Fibroblast of lung (primary cell): ENCODE measurements at regions not wholly inside any gene's neighbourhood (a gene's known extent, or its start where the extent isn't known, plus 50 kb on each side); places are given as distances from the start of the nearest gene placed in this dataset.
"Not testable (repeated sequence)": the region's sequence is repeated elsewhere in the genome, so short reads cannot be mapped to it uniquely, and the experiment has no call there.

Experiments
- DNase-seq, 2 donors: peaks; one replicate each; pipeline versions ENCODE4 v3.0.0 to v3.0.0-alpha.2; 2010; ENCODE audit warnings: low read depth in 2 of 2
- H2AFZ ChIP-seq: 2 replicates; pipeline ENCODE4 v1.5.1; 2012; ENCODE audit warnings: low read length, control low read depth, inconsistent platforms
- H3K27ac ChIP-seq: 2 replicates; pipeline ENCODE4 v1.5.1; 2011; ENCODE audit warnings: low read length, control low read depth; ENCODE audit not compliant: insufficient read depth
- H3K27me3 ChIP-seq: 2 replicates; pipeline ENCODE4 v1.5.1; 2011; ENCODE audit warnings: mild to moderate bottlenecking, low read length; ENCODE audit not compliant: control insufficient read depth, insufficient read depth
- H3K36me3 ChIP-seq: 2 replicates; pipeline ENCODE4 v1.5.1; 2011; ENCODE audit warnings: low read length; ENCODE audit not compliant: control insufficient read depth, insufficient read depth
- H3K4me1 ChIP-seq: 2 replicates; pipeline ENCODE4 v1.5.1; 2011; ENCODE audit warnings: low read length; ENCODE audit not compliant: control insufficient read depth, insufficient read depth; ENCODE audit errors: extremely low read depth
- H3K4me2 ChIP-seq: 2 replicates; pipeline ENCODE4 v1.5.1; 2011; ENCODE audit warnings: low read length, control low read depth; ENCODE audit not compliant: insufficient read depth; ENCODE audit errors: extremely low read depth
- H3K4me3 ChIP-seq, 4 experiments: fragments of 200-600 bp in 1 of 4; sonication (generic) in 1 of 4; replicated peaks in 1 of 4; 2 replicates each; pipeline ENCODE4 v1.5.1; 2011 to 2016; ENCODE audit warnings: low read length in 4 of 4, low read depth in 3 of 4, mild to moderate bottlenecking in 3 of 4, control low read depth in 2 of 4, inconsistent platforms in 1 of 4, mixed read lengths in 1 of 4; ENCODE audit not compliant: insufficient read depth in 1 of 4; ENCODE audit errors: control extremely low read depth in 1 of 4
- H3K79me2 ChIP-seq: 2 replicates; pipeline ENCODE4 v1.5.1; 2012; ENCODE audit warnings: mild to moderate bottlenecking, low read length, inconsistent platforms; ENCODE audit not compliant: control insufficient read depth, insufficient read depth
- H3K9ac ChIP-seq: 2 replicates; pipeline ENCODE4 v1.5.1; 2011; ENCODE audit warnings: mild to moderate bottlenecking, low read length, control low read depth; ENCODE audit not compliant: insufficient read depth
- H3K9me3 ChIP-seq: 2 replicates; pipeline ENCODE4 v1.5.1; 2012; ENCODE audit warnings: low read depth, low read length; ENCODE audit not compliant: control insufficient read depth, insufficient read depth
- H4K20me1 ChIP-seq: 2 replicates; pipeline ENCODE4 v1.5.1; 2011; ENCODE audit warnings: low read length; ENCODE audit not compliant: control insufficient read depth, insufficient read depth; ENCODE audit errors: extremely low read depth
- CTCF ChIP-seq, 2 donors: IDR thresholded peaks in 1 of 2; conservative IDR thresholded peaks in 1 of 2; 1 replicate in 1 of 2; 2 replicates in 1 of 2; pipeline ENCODE4 v1.5.1; 2011 to 2012; ENCODE audit warnings: low read length in 2 of 2, control low read depth in 1 of 2, inconsistent platforms in 1 of 2, low read depth in 1 of 2, mild to moderate bottlenecking in 1 of 2
- EZH2 ChIP-seq: IDR thresholded peaks from 2 replicates; pipeline ENCODE4 v1.5.1; 2012; ENCODE audit warnings: low read length, control low read depth, mild to moderate bottlenecking; ENCODE audit errors: missing control alignments

- not testable (repeated sequence) for H3K9me3 ChIP-seq, H3K36me3 ChIP-seq, H3K79me2 ChIP-seq, H3K4me1 ChIP-seq, DNase-seq, H3K27me3 ChIP-seq, H4K20me1 ChIP-seq, H3K4me2 ChIP-seq, H2AFZ ChIP-seq, H3K4me3 ChIP-seq, H3K27ac ChIP-seq, H3K9ac ChIP-seq
Observed at GRCh38 chrX:51179805-51180204, 152.8 kb upstream of the NUDT10 start.

- no peak overlapping the region for H3K4me2 ChIP-seq
- TF ChIP-seq EZH2, result no peak
- TF ChIP-seq CTCF (conservative IDR thresholded peaks at IDR 0.05 in 1 of 2, IDR thresholded peaks at IDR 0.05 in 1 of 2; ENCODE audit: low read depth in 1 of 2, low read length in 2 of 2), result no peak
- H3K4me1 ChIP-seq, result no peaks in the 10 kb centered on the region
- no peaks in the 10 kb centered on the region for H3K79me2 ChIP-seq
- no peak for DNase-seq
- H3K27me3 ChIP-seq, result no peaks in the 10 kb centered on the region
- H3K4me3 ChIP-seq, result no peak overlapping the region
- no peaks in the 10 kb centered on the region for H3K9me3 ChIP-seq
- no peaks in the 10 kb centered on the region for H3K36me3 ChIP-seq
- no peak overlapping the region for H3K9ac ChIP-seq
- H4K20me1 ChIP-seq, result no peaks in the 10 kb centered on the region
- no peak overlapping the region for H2AFZ ChIP-seq
- no peak overlapping the region for H3K27ac ChIP-seq
Observed at GRCh38 chrX:51182545-51182944, 150.1 kb upstream of the NUDT10 start.

- Histone ChIP-seq H3K4me1 (no peaks in the 10 kb centered on the region), H3K27me3 (no peaks in the 10 kb centered on the region), H4K20me1 (no peaks in the 10 kb centered on the region), H3K36me3 (no peaks in the 10 kb centered on the region), H3K27ac (no peak overlapping the region), H3K9me3 (no peaks in the 10 kb centered on the region), H3K9ac (no peak overlapping the region), H3K79me2 (no peaks in the 10 kb centered on the region), H3K4me3 (no peak overlapping the region), H2AFZ (no peak overlapping the region), H3K4me2 (no peak overlapping the region)
- TF ChIP-seq EZH2, result no peak
- no peak for TF ChIP-seq CTCF (conservative IDR thresholded peaks at IDR 0.05 in 1 of 2, IDR thresholded peaks at IDR 0.05 in 1 of 2; ENCODE audit: low read depth in 1 of 2, low read length in 2 of 2)
- DNase-seq, result no peak
Observed at GRCh38 chrX:51192104-51192503, 140.5 kb upstream of the NUDT10 start.

- no peaks in the 10 kb centered on the region for H3K79me2 ChIP-seq
Observed at GRCh38 chrX:51215266-51215665, 117.4 kb upstream of the NUDT10 start.

More at GRCh38 chrX:51215266-51215665, 117.4 kb upstream of the NUDT10 start:
- Histone ChIP-seq H3K4me3 (no peak overlapping the region), H3K4me1 (no peaks in the 10 kb centered on the region), H3K9ac (no peak overlapping the region), H4K20me1 (no peaks in the 10 kb centered on the region), H3K27ac (no peak overlapping the region), H3K27me3 (no peaks in the 10 kb centered on the region), H3K9me3 (no peaks in the 10 kb centered on the region), H2AFZ (no peak overlapping the region), H3K4me2 (no peak overlapping the region), H3K36me3 (no peaks in the 10 kb centered on the region)
- DNase-seq, result no peak
- TF ChIP-seq EZH2 (no peak), CTCF (conservative IDR thresholded peaks at IDR 0.05 in 1 of 2, IDR thresholded peaks at IDR 0.05 in 1 of 2; ENCODE audit: low read depth in 1 of 2, low read length in 2 of 2) (no peak)
